HEK293 (cell line): ENCODE measurements at regions not wholly inside any gene's neighbourhood (a gene's known extent, or its start where the extent isn't known, plus 50 kb on each side); places are given as distances from the start of the nearest gene placed in this dataset.

Experiments
- CTCF ChIA-PET: fragments of 350-600 bp; formaldehyde crosslinking; extraction: SDS; loops from one replicate; lab custom pipeline; 2021; ENCODE audit warnings: antibody characterized with exemption; lab: Yijun Ruan, JAX
- POLR2A ChIA-PET: fragments of 300-600 bp; formaldehyde crosslinking; extraction: SDS; loops from one replicate; lab custom pipeline; 2020; ENCODE audit warnings: antibody characterized with exemption, inconsistent platforms; lab: Yijun Ruan, JAX
- H3K27ac ChIP-seq: fragments of 200-500 bp; sonication (Bioruptor generic); 2 replicates; pipeline ENCODE4 v1.5.1; 2014; ENCODE audit warnings: low read depth, low read length, control low read depth, inconsistent platforms; ENCODE audit errors: extremely low read depth
- H3K36me3 ChIP-seq, 2 experiments: fragments of 200-500 bp in 1 of 2; sonication (Bioruptor generic) in 1 of 2; 1 replicate in 1 of 2; 2 replicates in 1 of 2; pipeline ENCODE4 v1.5.1; 2014 to 2017; ENCODE audit warnings: inconsistent platforms in 2 of 2, low read length in 2 of 2; ENCODE audit not compliant: control insufficient read depth in 2 of 2, insufficient read depth in 1 of 2
- H3K4me1 ChIP-seq: fragments of 200-500 bp; sonication (Bioruptor generic); 2 replicates; pipeline ENCODE4 v1.5.1; 2014; ENCODE audit warnings: mild to moderate bottlenecking, low read length, inconsistent platforms; ENCODE audit not compliant: control insufficient read depth, insufficient read depth
- H3K4me3 ChIP-seq: 2 replicates; pipeline ENCODE4 v1.5.1; 2011; ENCODE audit warnings: low read depth, mild to moderate bottlenecking, control low read depth, low read length, moderate library complexity
- H3K9me3 ChIP-seq: fragments of 200-500 bp; sonication (Bioruptor generic); 2 replicates; pipeline ENCODE4 v1.5.1; 2014; ENCODE audit warnings: low read depth, low read length, inconsistent platforms; ENCODE audit not compliant: control insufficient read depth, insufficient read depth
- BCL11A ChIP-seq: fragments of 450-650 bp; formaldehyde crosslinking; IDR thresholded peaks from 2 replicates; pipeline ENCODE4 v1.5.1; 2016; ENCODE audit warnings: low read depth, missing biosample characterization, missing genetic modification characterization
- KLF1 ChIP-seq: fragments of 450-650 bp; formaldehyde crosslinking; IDR thresholded peaks from 2 replicates; pipeline ENCODE4 v1.5.1; 2016; ENCODE audit warnings: missing biosample characterization, missing genetic modification characterization
- MZF1 ChIP-seq: fragments of 450-650 bp; formaldehyde crosslinking; IDR thresholded peaks from 2 replicates; pipeline ENCODE4 v1.5.1; 2017; ENCODE audit warnings: missing biosample characterization, missing genetic modification characterization, borderline replicate concordance
- SP7 ChIP-seq: fragments of 450-650 bp; formaldehyde crosslinking; IDR thresholded peaks from 2 replicates; pipeline ENCODE4 v1.5.1; 2016; ENCODE audit warnings: missing biosample characterization, missing genetic modification characterization
- TSHZ1 ChIP-seq: fragments of 450-650 bp; formaldehyde crosslinking; IDR thresholded peaks from 2 replicates; pipeline ENCODE4 v1.5.1; 2016; ENCODE audit warnings: missing biosample characterization, missing genetic modification characterization, borderline replicate concordance
- ZFHX2 ChIP-seq: fragments of 450-650 bp; formaldehyde crosslinking; conservative IDR thresholded peaks from 2 replicates; pipeline ENCODE4 v1.5.1; 2016; ENCODE audit warnings: missing biosample characterization, missing genetic modification characterization
- ZNF221 ChIP-seq: fragments of 450-650 bp; formaldehyde crosslinking; IDR thresholded peaks from 2 replicates; pipeline ENCODE4 v1.5.1; 2017; ENCODE audit warnings: missing biosample characterization, missing genetic modification characterization, borderline replicate concordance
- ZNF280C ChIP-seq: fragments of 450-650 bp; formaldehyde crosslinking; IDR thresholded peaks from 2 replicates; pipeline ENCODE4 v1.5.1; 2016; ENCODE audit warnings: missing biosample characterization, missing genetic modification characterization
- ZNF362 ChIP-seq: fragments of 450-650 bp; formaldehyde crosslinking; IDR thresholded peaks from 2 replicates; pipeline ENCODE4 v1.5.1; 2016; ENCODE audit warnings: missing biosample characterization, missing genetic modification characterization
- ZNF449 ChIP-seq: fragments of 450-650 bp; formaldehyde crosslinking; IDR thresholded peaks from 2 replicates; pipeline ENCODE4 v1.5.1; 2017; ENCODE audit warnings: missing biosample characterization, mild to moderate bottlenecking, missing genetic modification characterization, moderate library complexity
- ZNF514 ChIP-seq: fragments of 450-650 bp; formaldehyde crosslinking; IDR thresholded peaks from 2 replicates; pipeline ENCODE4 v1.5.1; 2016; ENCODE audit warnings: missing biosample characterization, missing genetic modification characterization
- ZNF561 ChIP-seq: fragments of 450-650 bp; IDR thresholded peaks from 2 replicates; pipeline ENCODE4 v1.5.1; 2018; ENCODE audit warnings: missing biosample characterization, missing genetic modification characterization, borderline replicate concordance
- ZNF610 ChIP-seq: fragments of 450-650 bp; formaldehyde crosslinking; IDR thresholded peaks from 2 replicates; pipeline ENCODE4 v1.5.1; 2016; ENCODE audit warnings: missing biosample characterization, missing genetic modification characterization, borderline replicate concordance
- ZNF660 ChIP-seq: fragments of 450-650 bp; IDR thresholded peaks from 2 replicates; pipeline ENCODE4 v1.5.1; 2018; ENCODE audit warnings: missing biosample characterization, mild to moderate bottlenecking, missing genetic modification characterization
- ZNF704 ChIP-seq: fragments of 450-650 bp; formaldehyde crosslinking; IDR thresholded peaks from 2 replicates; pipeline ENCODE4 v1.5.1; 2016; ENCODE audit warnings: missing biosample characterization, missing genetic modification characterization

- POLR2A ChIA-PET = no interaction called here
- no peak overlapping the region for H3K27ac ChIP-seq
- CTCF ChIA-PET = interaction anchor here (0.9 to 1.0 kb wide), 2 partner anchors 16 kb away, joined by 3 to 6 read pairs; no protein-coding TSS in a partner anchor
- no peak for TF ChIP-seq ZNF362
- no peak for TF ChIP-seq MZF1
- TF ChIP-seq ZNF514 (tag by site-specific recombination) = no peak
- no peak for TF ChIP-seq SP7 (tag by site-specific recombination)
- no peak for TF ChIP-seq ZNF704 (tag by site-specific recombination)
- no peak overlapping the region for H3K4me3 ChIP-seq
- no peaks in the 10 kb centered on the region for H3K36me3 ChIP-seq
- H3K9me3 ChIP-seq = no peaks in the 10 kb centered on the region
- no peaks in the 10 kb centered on the region for H3K4me1 ChIP-seq
These were observed 111.8 kb downstream of the BARX1 start for GRCh38 chr9:93843396-93843795.

- no peak for TF ChIP-seq ZNF514 (tag by site-specific recombination)
- no peak for TF ChIP-seq TSHZ1 (tag by site-specific recombination)
- TF ChIP-seq BCL11A (tag by site-specific recombination) = no peak
- no peak for TF ChIP-seq ZNF449 (tag by site-specific recombination)
- no peak for TF ChIP-seq ZFHX2
- TF ChIP-seq ZNF610 (tag by site-specific recombination) = no peak
- TF ChIP-seq ZNF221 = no peak
- TF ChIP-seq ZNF362 = no peak
- TF ChIP-seq ZNF561 (tag by site-specific recombination) = no peak
- no peak for TF ChIP-seq ZNF280C (tag by site-specific recombination)
- TF ChIP-seq ZNF660 (tag by site-specific recombination) = no peak
- no peak for TF ChIP-seq KLF1
- no peak overlapping the region for H3K27ac ChIP-seq
- ChIA-PET CTCF (interaction anchor here (0.7 kb wide), 1 partner anchor 133 kb away, joined by 3 read pairs; no protein-coding TSS in a partner anchor), POLR2A (no interaction called here)
- no peak overlapping the region for H3K4me3 ChIP-seq
- H3K4me1 ChIP-seq = no peaks in the 10 kb centered on the region
- H3K36me3 ChIP-seq = no peaks in the 10 kb centered on the region
- H3K9me3 ChIP-seq = no peaks in the 10 kb centered on the region
These were observed 124.5 kb downstream of the BARX1 start for GRCh38 chr9:93830606-93831005.
